Panc1 (cell line): ENCODE measurements at regions not wholly inside any gene's neighbourhood (a gene's known extent, or its start where the extent isn't known, plus 50 kb on each side); places are given as distances from the start of the nearest gene placed in this dataset.

Experiments used
- ATAC-seq: fragments of 200-7000 bp; cut with Tn5 transposase; 2 replicates; pipeline ENCODE4 v1.9.1; 2020; ENCODE audit warnings: mild to moderate bottlenecking, moderate library complexity
- BruUV-seq: library from RNA; stranded (reverse); fragments of 400-500 nt; replicated peaks from 2 replicates; lab custom pipeline; 2021; lab: Mats Ljungman, UMichigan
- CTCF ChIA-PET: fragments of 300-600 bp; sonication (Branson Sonifier 250); formaldehyde crosslinking; loops from one replicate; lab custom pipeline; 2022; ENCODE audit warnings: antibody characterized with exemption; lab: Charles Lee
- POLR2A ChIA-PET: fragments of 300-600 bp; sonication (Branson Sonifier 250); formaldehyde crosslinking; loops from one replicate; lab custom pipeline; 2022; ENCODE audit warnings: antibody characterized with exemption; lab: Charles Lee
- DNase-seq: peaks from one replicate; pipeline ENCODE4 v3.0.0-alpha.2; 2010; ENCODE audit warnings: low read depth, low spot score
- H3K27ac ChIP-seq: 2 replicates; pipeline ENCODE4 v1.5.1; 2011; ENCODE audit warnings: mild to moderate bottlenecking, low read length, inconsistent platforms
- H3K27me3 ChIP-seq: fragments of 200-500 bp; sonication (Bioruptor generic); 2 replicates; pipeline ENCODE4 v1.6.0; 2014; ENCODE audit warnings: low read length, inconsistent platforms; ENCODE audit not compliant: control insufficient read depth, insufficient read depth
- H3K36me3 ChIP-seq: fragments of 200-500 bp; sonication (Bioruptor generic); 2 replicates; pipeline ENCODE4 v1.5.1; 2014; ENCODE audit warnings: inconsistent platforms, mild to moderate bottlenecking, low read length, moderate library complexity; ENCODE audit not compliant: control insufficient read depth, insufficient read depth
- H3K4me1 ChIP-seq: 2 replicates; pipeline ENCODE4 v1.5.1; 2011; ENCODE audit warnings: inconsistent platforms, mild to moderate bottlenecking, low read length, moderate library complexity; ENCODE audit not compliant: control insufficient read depth, insufficient read depth
- H3K4me3 ChIP-seq, 2 experiments: 2 replicates each; pipeline ENCODE4 v1.5.1; 2011 to 2012; ENCODE audit warnings: low read depth in 2 of 2, low read length in 2 of 2, mild to moderate bottlenecking in 2 of 2, inconsistent platforms in 1 of 2, moderate library complexity in 1 of 2
- H3K9me3 ChIP-seq: fragments of 200-500 bp; sonication (Bioruptor generic); 2 replicates; pipeline ENCODE4 v1.5.1; 2014; ENCODE audit warnings: low read depth, mild to moderate bottlenecking, inconsistent platforms, low read length, moderate library complexity; ENCODE audit not compliant: control insufficient read depth, insufficient read depth
- CTCF ChIP-seq: fragments of 450-650 bp; IDR thresholded peaks from 2 replicates; pipeline ENCODE4 v1.5.1; 2017; ENCODE audit warnings: mild to moderate bottlenecking
- POLR2AphosphoS5 ChIP-seq: IDR thresholded peaks from 2 replicates; pipeline ENCODE4 v1.6.1; 2012; ENCODE audit warnings: mild to moderate bottlenecking, low read depth, low read length, moderate library complexity
- SIN3A ChIP-seq: IDR thresholded peaks from 2 replicates; pipeline ENCODE4 v1.6.1; 2012; ENCODE audit warnings: low read depth, mild to moderate bottlenecking, low read length, moderate library complexity, borderline replicate concordance; ENCODE audit not compliant: insufficient read depth
- TCF7L2 ChIP-seq: IDR thresholded peaks from 2 replicates; pipeline ENCODE4 v1.6.1; 2011; ENCODE audit warnings: mild to moderate bottlenecking, low read depth, low read length, inconsistent platforms
- in situ Hi-C: cut with HindIII; loops from 2 replicates; pipeline ENCODE4 v1.10.0; 2016; ENCODE audit warnings: low sequenced_read_pairs, low pct_unique_long_range_greater_than_20kb
- intact Hi-C: fragments of 100-400 bp; cut with micrococcal nuclease; formaldehyde crosslinking; loops from one replicate; pipeline ENCODE4 v1.10.0; 2022; ENCODE audit not compliant: unreplicated experiment
- TF ChIP-seq, protein P1 (sequence below), 2 experiments: IDR thresholded peaks; 2 replicates each; pipeline ENCODE4 v1.6.1; 2011 to 2012; ENCODE audit warnings: low read depth in 2 of 2, control low read depth in 1 of 2, low read length in 1 of 2, mild to moderate bottlenecking in 1 of 2, moderate library complexity in 1 of 2; ENCODE audit not compliant: insufficient read depth in 1 of 2

DNA sequence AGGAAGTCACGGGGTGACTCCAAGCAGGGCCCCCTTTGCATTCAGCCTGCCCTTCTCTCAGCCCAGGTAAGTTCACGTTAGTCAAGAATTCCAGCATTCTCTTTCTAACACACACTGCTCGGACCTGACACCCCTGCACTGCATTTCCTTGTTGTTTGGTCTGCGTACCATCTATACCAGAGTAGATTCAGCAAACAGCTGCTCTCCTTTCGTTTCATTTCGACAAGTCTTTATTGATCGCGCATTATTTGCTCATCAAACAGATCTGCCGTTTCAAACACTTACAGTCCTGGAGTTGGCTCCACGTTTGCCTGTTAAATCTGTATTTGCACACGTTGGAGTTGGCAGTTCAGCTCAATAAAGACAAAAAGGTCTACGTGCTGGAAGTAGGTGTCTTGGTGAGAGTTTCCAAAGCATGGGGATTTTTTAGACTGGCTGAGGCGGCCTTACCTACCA is 495.1 kb downstream of the RPS24 start:
- no peak for DNase-seq
- H3K36me3 ChIP-seq = no peaks in the 10 kb centered on the region
- no peaks in the 10 kb centered on the region for H3K9me3 ChIP-seq
- intact Hi-C loops (loop anchor here (10.0 kb wide), 1 partner anchor 304 kb away; no protein-coding TSS in a partner anchor), in situ Hi-C loops (no loop called here)
- H3K4me1 ChIP-seq = no peaks in the 10 kb centered on the region
- no peak overlapping the region for H3K4me3 ChIP-seq
- TF ChIP-seq CTCF = no peak
- CTCF ChIA-PET = no interaction called here
- no peak overlapping the region for H3K27ac ChIP-seq
- BruUV-seq = no TSS peak
- POLR2A ChIA-PET = no interaction called here
- ATAC-seq = no peak
- H3K27me3 ChIP-seq = no peaks in the 10 kb centered on the region

DNA sequence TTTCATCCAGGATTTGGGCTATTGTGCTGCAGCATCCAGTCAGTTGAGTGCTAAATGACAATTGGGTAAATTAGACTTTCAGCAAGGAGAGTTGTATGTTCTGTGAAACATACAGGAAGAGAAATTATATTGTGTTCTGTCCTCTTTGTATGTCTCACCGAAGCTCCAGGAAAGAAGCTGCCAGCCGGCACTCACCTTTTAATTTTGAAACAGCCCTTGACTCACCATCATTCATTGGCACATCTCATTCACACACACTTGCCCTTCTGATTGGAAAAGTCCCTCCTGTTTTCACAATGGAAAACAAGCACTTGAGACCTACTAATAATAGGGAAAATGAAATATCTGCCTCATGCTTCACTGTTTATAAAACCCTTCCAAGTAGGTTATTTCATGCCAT is 495.6 kb downstream of the RPS24 start:
- Histone ChIP-seq H3K9me3 (no peaks in the 10 kb centered on the region), H3K36me3 (no peaks in the 10 kb centered on the region), H3K27ac (no peak overlapping the region), H3K4me1 (no peaks in the 10 kb centered on the region), H3K27me3 (no peaks in the 10 kb centered on the region), H3K4me3 (no peak overlapping the region)
- TF ChIP-seq TCF7L2 (no peak), CTCF (no peak), SIN3A (no peak), POLR2AphosphoS5 (no peak)
- TF ChIP-seq, protein P1, sequence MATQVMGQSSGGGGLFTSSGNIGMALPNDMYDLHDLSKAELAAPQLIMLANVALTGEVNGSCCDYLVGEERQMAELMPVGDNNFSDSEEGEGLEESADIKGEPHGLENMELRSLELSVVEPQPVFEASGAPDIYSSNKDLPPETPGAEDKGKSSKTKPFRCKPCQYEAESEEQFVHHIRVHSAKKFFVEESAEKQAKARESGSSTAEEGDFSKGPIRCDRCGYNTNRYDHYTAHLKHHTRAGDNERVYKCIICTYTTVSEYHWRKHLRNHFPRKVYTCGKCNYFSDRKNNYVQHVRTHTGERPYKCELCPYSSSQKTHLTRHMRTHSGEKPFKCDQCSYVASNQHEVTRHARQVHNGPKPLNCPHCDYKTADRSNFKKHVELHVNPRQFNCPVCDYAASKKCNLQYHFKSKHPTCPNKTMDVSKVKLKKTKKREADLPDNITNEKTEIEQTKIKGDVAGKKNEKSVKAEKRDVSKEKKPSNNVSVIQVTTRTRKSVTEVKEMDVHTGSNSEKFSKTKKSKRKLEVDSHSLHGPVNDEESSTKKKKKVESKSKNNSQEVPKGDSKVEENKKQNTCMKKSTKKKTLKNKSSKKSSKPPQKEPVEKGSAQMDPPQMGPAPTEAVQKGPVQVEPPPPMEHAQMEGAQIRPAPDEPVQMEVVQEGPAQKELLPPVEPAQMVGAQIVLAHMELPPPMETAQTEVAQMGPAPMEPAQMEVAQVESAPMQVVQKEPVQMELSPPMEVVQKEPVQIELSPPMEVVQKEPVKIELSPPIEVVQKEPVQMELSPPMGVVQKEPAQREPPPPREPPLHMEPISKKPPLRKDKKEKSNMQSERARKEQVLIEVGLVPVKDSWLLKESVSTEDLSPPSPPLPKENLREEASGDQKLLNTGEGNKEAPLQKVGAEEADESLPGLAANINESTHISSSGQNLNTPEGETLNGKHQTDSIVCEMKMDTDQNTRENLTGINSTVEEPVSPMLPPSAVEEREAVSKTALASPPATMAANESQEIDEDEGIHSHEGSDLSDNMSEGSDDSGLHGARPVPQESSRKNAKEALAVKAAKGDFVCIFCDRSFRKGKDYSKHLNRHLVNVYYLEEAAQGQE (IDR thresholded peaks at IDR 0.05; ENCODE audit: insufficient read depth in 1 of 2, low read depth in 2 of 2, low read length in 1 of 2) = no peak
- ChIA-PET POLR2A (no interaction called here), CTCF (no interaction called here)
- ATAC-seq = no peak
- no TSS peak for BruUV-seq
- in situ Hi-C loops = no loop called here
- intact Hi-C loops = loop anchor here (10.0 kb wide), 1 partner anchor 304 kb away; no protein-coding TSS in a partner anchor
- no peak for DNase-seq

- TF ChIP-seq, protein P1 (IDR thresholded peaks at IDR 0.05; ENCODE audit: insufficient read depth in 1 of 2, low read depth in 2 of 2, low read length in 1 of 2) = no peak
- TF ChIP-seq TCF7L2 (no peak), POLR2AphosphoS5 (no peak), CTCF (no peak), SIN3A (no peak)
- in situ Hi-C loops (no loop called here), intact Hi-C loops (no loop called here)
- Histone ChIP-seq H3K4me3 (no peak overlapping the region), H3K9me3 (no peaks in the 10 kb centered on the region), H3K36me3 (no peaks in the 10 kb centered on the region), H3K27ac (no peak overlapping the region), H3K4me1 (no peaks in the 10 kb centered on the region), H3K27me3 (no peaks in the 10 kb centered on the region)
- no peak for ATAC-seq
- ChIA-PET CTCF (no interaction called here), POLR2A (no interaction called here)
- DNase-seq = no peak
- no TSS peak for BruUV-seq
Measured at GRCh38 chr10:78531088-78531487, 497.4 kb downstream of the RPS24 start.
